Osteoblast (primary cell): ENCODE measurements at regions not wholly inside any gene's neighbourhood (a gene's known extent, or its start where the extent isn't known, plus 50 kb on each side); places are given as distances from the start of the nearest gene placed in this dataset.

Experiments
- DNase-seq: peaks from one replicate; pipeline ENCODE4 v3.0.0; 2011; ENCODE audit warnings: low spot score, mixed read lengths; ENCODE audit not compliant: insufficient read length; ENCODE audit errors: missing footprints
- H2AFZ ChIP-seq: 2 replicates; pipeline ENCODE4 v1.6.0; 2011; ENCODE audit warnings: mild to moderate bottlenecking, low read length
- H3K27ac ChIP-seq: 2 replicates; pipeline ENCODE4 v1.5.1; 2011; ENCODE audit warnings: mild to moderate bottlenecking, low read depth, low read length, moderate library complexity
- H3K27me3 ChIP-seq: 2 replicates; pipeline ENCODE4 v1.6.0; 2012; ENCODE audit warnings: mild to moderate bottlenecking, control low read depth, inconsistent platforms, low read length, moderate library complexity; ENCODE audit not compliant: insufficient read depth
- H3K36me3 ChIP-seq: 2 replicates; pipeline ENCODE4 v1.5.1; 2011; ENCODE audit warnings: mild to moderate bottlenecking, low read length, control low read depth, moderate library complexity; ENCODE audit not compliant: insufficient read depth
- H3K4me1 ChIP-seq: 2 replicates; pipeline ENCODE4 v1.5.1; 2011; ENCODE audit warnings: mild to moderate bottlenecking, low read length, control low read depth, moderate library complexity; ENCODE audit not compliant: insufficient read depth
- H3K4me2 ChIP-seq: 2 replicates; pipeline ENCODE4 v1.6.0; 2011; ENCODE audit warnings: mild to moderate bottlenecking, low read length; ENCODE audit not compliant: insufficient read depth
- H3K4me3 ChIP-seq: fragments of 200-600 bp; sonication (generic); 3 replicates; pipeline ENCODE4 v1.5.1; 2012; ENCODE audit warnings: mild to moderate bottlenecking, low read length, inconsistent platforms; ENCODE audit not compliant: insufficient read depth
- H3K79me2 ChIP-seq: 2 replicates; pipeline ENCODE4 v1.6.0; 2012; ENCODE audit warnings: mild to moderate bottlenecking, low read length, control low read depth, inconsistent platforms; ENCODE audit not compliant: insufficient read depth
- H3K9me3 ChIP-seq: 2 replicates; pipeline ENCODE4 v1.5.1; 2011; ENCODE audit warnings: low read depth, low read length, control low read depth
- H4K20me1 ChIP-seq: 2 replicates; pipeline ENCODE4 v1.6.0; 2012; ENCODE audit warnings: mild to moderate bottlenecking, low read length, control low read depth; ENCODE audit not compliant: insufficient read depth
- TF ChIP-seq, protein P1 (sequence below): IDR thresholded peaks from 2 replicates; pipeline ENCODE4 v1.5.1; 2011; ENCODE audit warnings: mild to moderate bottlenecking, low read depth, low read length, moderate library complexity; ENCODE audit errors: extremely low read depth

DNA sequence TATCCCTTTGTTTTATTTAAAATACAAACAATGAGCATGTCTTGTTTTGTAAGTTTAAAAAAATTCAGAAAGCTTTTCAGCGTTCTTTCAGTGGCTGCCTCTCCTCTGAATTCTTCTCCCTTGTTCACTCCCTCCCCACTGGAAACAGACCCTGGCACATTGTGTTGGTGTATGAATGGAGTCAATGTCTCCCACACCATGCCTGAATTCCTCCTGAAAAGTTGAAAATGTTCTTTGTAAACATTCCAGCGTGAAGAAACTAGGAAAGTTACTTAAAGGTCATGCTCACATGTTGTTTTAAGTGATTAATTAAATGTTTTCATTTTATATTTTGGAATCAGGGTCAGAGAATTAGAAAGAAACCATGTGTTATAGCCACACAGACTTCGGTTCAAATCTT is 136.9 kb upstream of the DYNLRB2 start:
- H3K36me3 ChIP-seq: no peaks in the 10 kb centered on the region
- no peak overlapping the region for H2AFZ ChIP-seq
- TF ChIP-seq, protein P1, sequence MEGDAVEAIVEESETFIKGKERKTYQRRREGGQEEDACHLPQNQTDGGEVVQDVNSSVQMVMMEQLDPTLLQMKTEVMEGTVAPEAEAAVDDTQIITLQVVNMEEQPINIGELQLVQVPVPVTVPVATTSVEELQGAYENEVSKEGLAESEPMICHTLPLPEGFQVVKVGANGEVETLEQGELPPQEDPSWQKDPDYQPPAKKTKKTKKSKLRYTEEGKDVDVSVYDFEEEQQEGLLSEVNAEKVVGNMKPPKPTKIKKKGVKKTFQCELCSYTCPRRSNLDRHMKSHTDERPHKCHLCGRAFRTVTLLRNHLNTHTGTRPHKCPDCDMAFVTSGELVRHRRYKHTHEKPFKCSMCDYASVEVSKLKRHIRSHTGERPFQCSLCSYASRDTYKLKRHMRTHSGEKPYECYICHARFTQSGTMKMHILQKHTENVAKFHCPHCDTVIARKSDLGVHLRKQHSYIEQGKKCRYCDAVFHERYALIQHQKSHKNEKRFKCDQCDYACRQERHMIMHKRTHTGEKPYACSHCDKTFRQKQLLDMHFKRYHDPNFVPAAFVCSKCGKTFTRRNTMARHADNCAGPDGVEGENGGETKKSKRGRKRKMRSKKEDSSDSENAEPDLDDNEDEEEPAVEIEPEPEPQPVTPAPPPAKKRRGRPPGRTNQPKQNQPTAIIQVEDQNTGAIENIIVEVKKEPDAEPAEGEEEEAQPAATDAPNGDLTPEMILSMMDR: no peak
- no peaks in the 10 kb centered on the region for H3K79me2 ChIP-seq
- H3K4me1 ChIP-seq: no peaks in the 10 kb centered on the region
- H3K4me3 ChIP-seq: no peak overlapping the region
- no peaks in the 10 kb centered on the region for H3K27me3 ChIP-seq
- no peak overlapping the region for H3K27ac ChIP-seq
- H3K9me3 ChIP-seq: no peaks in the 10 kb centered on the region
- no peaks in the 10 kb centered on the region for H4K20me1 ChIP-seq
- DNase-seq: no peak
- no peak overlapping the region for H3K4me2 ChIP-seq

DNA sequence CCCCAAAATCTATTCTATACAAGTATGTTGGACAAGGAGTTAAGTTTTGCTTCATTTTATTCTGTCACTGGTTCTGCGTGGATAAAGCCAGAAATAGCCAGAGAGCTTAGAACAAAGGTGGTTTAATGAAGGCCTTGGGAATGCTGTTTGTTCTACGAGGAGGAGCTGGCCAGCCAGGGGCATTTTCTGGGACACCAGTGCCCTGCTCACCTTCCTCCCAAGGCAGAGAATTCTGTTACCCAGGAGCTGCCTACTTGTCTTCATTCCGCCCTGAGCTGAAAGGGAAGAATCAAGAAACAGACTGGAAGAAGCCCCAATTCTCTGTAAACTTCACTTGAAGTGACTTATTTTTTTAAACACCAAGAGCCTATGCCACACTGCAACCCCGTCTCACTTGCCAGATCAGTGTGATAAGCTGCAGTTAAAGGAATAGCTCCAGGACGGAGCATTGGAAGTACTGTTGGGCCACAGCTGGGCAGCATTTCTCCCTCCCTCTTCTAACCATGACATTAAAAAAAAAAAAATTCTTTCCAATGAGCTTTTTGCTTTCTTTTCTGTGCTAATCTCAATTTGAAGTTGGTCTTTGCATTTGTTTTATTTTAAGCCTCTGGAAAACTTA is 149.8 kb upstream of the DYNLRB2 start:
- no peaks in the 10 kb centered on the region for H4K20me1 ChIP-seq
- no peaks in the 10 kb centered on the region for H3K36me3 ChIP-seq
- H3K79me2 ChIP-seq: no peaks in the 10 kb centered on the region
- no peak for DNase-seq
- H2AFZ ChIP-seq: no peak overlapping the region
- H3K4me2 ChIP-seq: no peak overlapping the region
- TF ChIP-seq, protein P1: no peak
- H3K4me3 ChIP-seq: no peak overlapping the region
- no peaks in the 10 kb centered on the region for H3K27me3 ChIP-seq
- no peaks in the 10 kb centered on the region for H3K4me1 ChIP-seq
- H3K9me3 ChIP-seq: no peaks in the 10 kb centered on the region
- H3K27ac ChIP-seq: no peak overlapping the region

DNA sequence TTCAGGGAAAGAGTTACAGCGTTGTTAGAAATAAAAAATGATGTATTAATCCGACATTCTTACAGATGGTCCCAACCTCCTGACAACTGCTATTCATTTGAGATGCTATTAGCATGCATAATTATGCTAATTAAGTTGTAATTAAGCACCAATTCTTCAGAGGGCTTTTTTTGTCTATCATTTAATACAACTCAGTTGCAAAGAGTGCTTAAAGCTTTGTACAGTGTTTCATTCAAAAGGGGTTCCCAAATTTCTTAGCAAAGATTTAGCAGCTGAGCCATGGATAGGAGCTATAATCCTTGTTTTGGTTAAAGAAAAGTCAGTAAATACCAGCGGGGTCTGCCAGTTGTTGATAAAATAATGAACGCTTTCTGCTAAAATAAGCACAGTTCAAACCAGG is 150.7 kb upstream of the DYNLRB2 start:
- Histone ChIP-seq H3K4me1 (no peaks in the 10 kb centered on the region), H3K4me3 (no peak overlapping the region), H3K36me3 (no peaks in the 10 kb centered on the region), H3K27me3 (no peaks in the 10 kb centered on the region), H3K79me2 (no peaks in the 10 kb centered on the region), H2AFZ (no peak overlapping the region), H3K4me2 (no peak overlapping the region), H3K9me3 (no peaks in the 10 kb centered on the region), H3K27ac (no peak overlapping the region), H4K20me1 (no peaks in the 10 kb centered on the region)
- no peak for DNase-seq
- TF ChIP-seq, protein P1: no peak

DNA sequence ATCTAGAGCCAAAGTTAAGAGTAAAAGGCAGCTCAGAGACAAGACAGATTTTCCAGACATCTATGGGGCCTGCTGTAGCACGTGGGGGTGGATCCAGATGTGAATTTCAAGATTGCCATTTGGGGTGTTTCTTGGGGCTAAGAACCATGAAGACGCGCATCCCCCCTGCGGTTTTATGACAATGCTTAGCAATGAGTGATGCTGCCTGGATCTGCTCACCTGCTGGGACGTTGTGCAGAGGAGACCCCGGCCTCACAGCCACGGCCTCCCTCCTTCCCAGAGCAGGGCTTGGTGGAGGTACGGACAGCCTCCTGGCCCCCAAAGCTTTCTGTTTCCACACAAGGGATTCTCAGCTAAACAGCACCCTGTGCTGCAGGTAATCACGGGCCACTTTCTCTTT is 151.5 kb upstream of the DYNLRB2 start:
- no peak overlapping the region for H2AFZ ChIP-seq
- TF ChIP-seq, protein P1: no peak
- H3K4me1 ChIP-seq: no peaks in the 10 kb centered on the region
- H3K27me3 ChIP-seq: no peaks in the 10 kb centered on the region
- no peaks in the 10 kb centered on the region for H4K20me1 ChIP-seq
- H3K36me3 ChIP-seq: no peaks in the 10 kb centered on the region
- no peak overlapping the region for H3K27ac ChIP-seq
- no peaks in the 10 kb centered on the region for H3K9me3 ChIP-seq
- DNase-seq: no peak
- no peaks in the 10 kb centered on the region for H3K79me2 ChIP-seq
- H3K4me2 ChIP-seq: no peak overlapping the region
- H3K4me3 ChIP-seq: no peak overlapping the region
